Type B pancreatic cell (in vitro differentiated cells): ENCODE measurements at regions not wholly inside any gene's neighbourhood (a gene's known extent, or its start where the extent isn't known, plus 50 kb on each side); places are given as distances from the start of the nearest gene placed in this dataset.

ENCODE experiments used
- DNase-seq: peaks from one replicate; pipeline ENCODE4 v3.0.0; 2021; ENCODE audit warnings: mixed read lengths; ENCODE audit not compliant: unreplicated experiment; ENCODE audit errors: extremely low spot score
- H3K27ac Mint-ChIP-seq: 2 replicates; pipeline ENCODE4 v1.8.0; 2021; ENCODE audit warnings: mild to moderate bottlenecking, mixed read lengths
- H3K27me3 Mint-ChIP-seq: 2 replicates; pipeline ENCODE4 v1.8.0; 2021; ENCODE audit warnings: mixed read lengths
- H3K36me3 Mint-ChIP-seq: 2 replicates; pipeline ENCODE4 v1.8.0; 2021; ENCODE audit warnings: mixed read lengths
- H3K4me1 Mint-ChIP-seq: one replicate; pipeline ENCODE4 v1.8.0; 2021; ENCODE audit warnings: mixed read lengths; ENCODE audit not compliant: unreplicated experiment
- H3K4me3 Mint-ChIP-seq: 2 replicates; pipeline ENCODE4 v1.8.0; 2021; ENCODE audit warnings: mild to moderate bottlenecking, mixed read lengths
- H3K9me3 Mint-ChIP-seq: 2 replicates; pipeline ENCODE4 v1.8.0; 2021; ENCODE audit warnings: mixed read lengths
- CTCF ChIP-seq: fragments of 200-600 bp; sonication (generic); conservative IDR thresholded peaks from 2 replicates; pipeline ENCODE4 v1.5.0; 2021; ENCODE audit warnings: antibody characterized with exemption, mild to moderate bottlenecking

- no peak for DNase-seq
- TF ChIP-seq CTCF = no peak
- no peak overlapping the region for H3K27ac Mint-ChIP-seq
- no peak overlapping the region for H3K4me3 Mint-ChIP-seq
- H3K36me3 Mint-ChIP-seq = no peaks in the 10 kb centered on the region
- peaks cover 8% of the 10 kb centered on the region for H3K4me1 Mint-ChIP-seq
- no peaks in the 10 kb centered on the region for H3K9me3 Mint-ChIP-seq
- H3K27me3 Mint-ChIP-seq = no peaks in the 10 kb centered on the region
Observed at GRCh38 chr18:55863876-55864275, 275.9 kb upstream of the TCF4 start.

DNA sequence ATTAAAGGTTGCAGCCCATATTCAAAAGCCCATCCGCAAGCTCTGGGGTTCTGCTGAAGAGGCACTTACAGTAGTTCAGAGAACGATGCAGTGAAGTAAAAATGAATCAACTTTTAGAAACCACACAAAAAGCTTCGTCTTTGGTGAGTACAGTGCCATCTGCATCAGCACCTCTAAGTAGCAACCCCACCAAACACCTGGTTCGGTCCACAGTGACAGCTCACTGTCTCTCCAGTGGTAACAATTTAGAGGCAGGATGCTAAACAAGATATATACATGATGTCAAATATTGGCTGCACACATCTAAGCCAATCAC is 275.4 kb upstream of the TCF4 start:
- Mint-ChIP-seq H3K4me1 (peaks cover 12% of the 10 kb centered on the region), H3K36me3 (no peaks in the 10 kb centered on the region), H3K4me3 (no peak overlapping the region), H3K27ac (no peak overlapping the region), H3K27me3 (no peaks in the 10 kb centered on the region), H3K9me3 (no peaks in the 10 kb centered on the region)
- TF ChIP-seq CTCF = no peak
- no peak for DNase-seq

DNA sequence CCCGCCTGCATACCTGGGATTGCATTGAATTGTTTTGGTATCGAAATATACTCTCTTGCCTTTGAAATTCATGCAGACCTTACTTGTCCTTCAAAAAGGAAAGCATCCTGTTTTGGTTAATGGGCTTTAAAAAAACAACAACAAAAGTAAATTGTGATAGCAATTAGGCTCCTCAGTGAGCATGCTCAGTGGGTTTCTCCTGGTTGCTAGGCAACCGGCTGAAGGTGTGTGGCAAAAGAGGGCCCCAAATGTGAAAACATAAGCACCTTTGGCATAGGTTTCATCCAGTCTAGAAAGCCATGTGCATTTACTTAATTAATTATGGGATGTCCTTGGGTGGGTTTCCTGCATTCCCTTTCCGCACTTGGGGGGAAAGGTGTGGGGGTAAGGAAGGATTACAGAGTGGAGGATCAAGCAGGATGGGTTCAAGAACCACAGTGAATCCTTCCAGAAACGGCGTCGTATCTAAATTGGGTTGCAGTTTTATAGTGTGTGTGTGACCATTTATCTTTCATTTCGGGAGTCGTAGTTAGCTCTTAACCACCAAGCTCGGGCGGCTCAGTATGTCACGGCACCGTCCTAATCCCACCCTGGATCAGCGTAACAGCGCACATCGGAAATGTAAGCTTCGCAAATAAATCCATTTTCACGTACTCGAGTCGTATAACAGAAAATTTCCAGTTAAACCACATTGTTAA is 274.9 kb upstream of the TCF4 start:
- no peak overlapping the region for H3K27ac Mint-ChIP-seq
- no peak for DNase-seq
- no peak overlapping the region for H3K4me3 Mint-ChIP-seq
- H3K9me3 Mint-ChIP-seq = no peaks in the 10 kb centered on the region
- H3K4me1 Mint-ChIP-seq = peaks cover 12% of the 10 kb centered on the region
- H3K36me3 Mint-ChIP-seq = no peaks in the 10 kb centered on the region
- H3K27me3 Mint-ChIP-seq = no peaks in the 10 kb centered on the region
- no peak for TF ChIP-seq CTCF

- H3K36me3 Mint-ChIP-seq = no peaks in the 10 kb centered on the region
- H3K4me3 Mint-ChIP-seq = no peak overlapping the region
- no peaks in the 10 kb centered on the region for H3K9me3 Mint-ChIP-seq
- peak; percentile 68 for TF ChIP-seq CTCF
- no peaks in the 10 kb centered on the region for H3K27me3 Mint-ChIP-seq
- H3K4me1 Mint-ChIP-seq = peaks cover 14% of the 10 kb centered on the region
- no peak overlapping the region for H3K27ac Mint-ChIP-seq
- no peak for DNase-seq
Observed at GRCh38 chr18:55861266-55861665, 273.3 kb upstream of the TCF4 start.

- TF ChIP-seq CTCF = no peak
- no peak overlapping the region for H3K27ac Mint-ChIP-seq
- no peaks in the 10 kb centered on the region for H3K27me3 Mint-ChIP-seq
- peaks cover 16% of the 10 kb centered on the region for H3K4me1 Mint-ChIP-seq
- no peak overlapping the region for H3K4me3 Mint-ChIP-seq
- no peaks in the 10 kb centered on the region for H3K9me3 Mint-ChIP-seq
- DNase-seq = no peak
- H3K36me3 Mint-ChIP-seq = no peaks in the 10 kb centered on the region
Observed at GRCh38 chr18:55858661-55859515, 270.9 kb upstream of the TCF4 start.
